ENCODE measurements at regions not wholly inside any gene's neighbourhood (a gene's known extent, or its start where the extent isn't known, plus 50 kb on each side); places are given as distances from the start of the nearest gene placed in this dataset.

DNA sequence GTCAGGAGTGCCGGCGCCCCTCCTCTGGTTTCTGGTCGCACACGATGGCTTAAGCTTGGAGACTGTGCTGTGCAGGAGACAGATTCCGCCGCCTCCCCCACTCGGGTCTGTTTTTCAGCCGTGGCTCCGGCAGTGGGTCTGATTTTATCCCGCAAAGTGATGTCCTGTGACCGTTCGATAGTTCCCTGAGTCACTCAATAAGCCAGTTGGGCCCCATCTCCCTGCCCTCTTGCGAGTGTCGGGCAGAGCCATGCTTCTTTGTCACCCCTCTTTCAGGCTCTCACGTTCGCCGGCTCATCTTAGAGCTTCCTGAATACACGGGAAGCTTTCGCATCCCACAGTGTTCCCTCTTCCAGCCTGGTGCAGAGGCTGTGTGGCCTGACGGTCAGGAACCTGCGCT, 127.8 kb upstream of the RFLNA start:
- TF ChIP-seq, protein P1, sequence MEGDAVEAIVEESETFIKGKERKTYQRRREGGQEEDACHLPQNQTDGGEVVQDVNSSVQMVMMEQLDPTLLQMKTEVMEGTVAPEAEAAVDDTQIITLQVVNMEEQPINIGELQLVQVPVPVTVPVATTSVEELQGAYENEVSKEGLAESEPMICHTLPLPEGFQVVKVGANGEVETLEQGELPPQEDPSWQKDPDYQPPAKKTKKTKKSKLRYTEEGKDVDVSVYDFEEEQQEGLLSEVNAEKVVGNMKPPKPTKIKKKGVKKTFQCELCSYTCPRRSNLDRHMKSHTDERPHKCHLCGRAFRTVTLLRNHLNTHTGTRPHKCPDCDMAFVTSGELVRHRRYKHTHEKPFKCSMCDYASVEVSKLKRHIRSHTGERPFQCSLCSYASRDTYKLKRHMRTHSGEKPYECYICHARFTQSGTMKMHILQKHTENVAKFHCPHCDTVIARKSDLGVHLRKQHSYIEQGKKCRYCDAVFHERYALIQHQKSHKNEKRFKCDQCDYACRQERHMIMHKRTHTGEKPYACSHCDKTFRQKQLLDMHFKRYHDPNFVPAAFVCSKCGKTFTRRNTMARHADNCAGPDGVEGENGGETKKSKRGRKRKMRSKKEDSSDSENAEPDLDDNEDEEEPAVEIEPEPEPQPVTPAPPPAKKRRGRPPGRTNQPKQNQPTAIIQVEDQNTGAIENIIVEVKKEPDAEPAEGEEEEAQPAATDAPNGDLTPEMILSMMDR (IDR thresholded peaks at IDR 0.05; ENCODE audit: low read depth, low read length), result no peak
- TF ChIP-seq POLR2A (IDR thresholded peaks at IDR 0.05; ENCODE audit: extremely low read depth, insufficient read length), result no peak
